Mesendoderm (in vitro differentiated cells): ENCODE measurements at regions not wholly inside any gene's neighbourhood (a gene's known extent, or its start where the extent isn't known, plus 50 kb on each side); places are given as distances from the start of the nearest gene placed in this dataset.

Experiments
- DNase-seq: peaks from one replicate; pipeline ENCODE4 v3.0.0; 2013
- H2AK5ac ChIP-seq: 2 replicates; pipeline ENCODE4 v1.6.1; 2013; ENCODE audit warnings: low read length, inconsistent platforms
- H2BK120ac ChIP-seq: 2 replicates; pipeline ENCODE4 v1.6.1; 2013; ENCODE audit warnings: low read depth, mild to moderate bottlenecking, low read length, moderate library complexity, mixed read lengths
- H2BK15ac ChIP-seq: replicated peaks from 2 replicates; pipeline ENCODE4 v1.6.1; 2013; ENCODE audit warnings: low read depth, mild to moderate bottlenecking, moderate library complexity
- H2BK5ac ChIP-seq: 2 replicates; pipeline ENCODE4 v1.6.1; 2013; ENCODE audit warnings: low read length, inconsistent platforms
- H3K18ac ChIP-seq: 2 replicates; pipeline ENCODE4 v1.6.1; 2013; ENCODE audit warnings: mild to moderate bottlenecking, low read length, mixed read lengths
- H3K23ac ChIP-seq: one replicate; pipeline ENCODE4 v1.6.1; 2013; ENCODE audit warnings: low read length
- H3K27ac ChIP-seq: 2 replicates; pipeline ENCODE4 v1.5.1; 2013; ENCODE audit warnings: low read depth, mild to moderate bottlenecking, inconsistent platforms, low read length, moderate library complexity
- H3K27me3 ChIP-seq: 2 replicates; pipeline ENCODE4 v1.6.1; 2013; ENCODE audit warnings: low read length, control low read depth, mild to moderate bottlenecking, inconsistent platforms; ENCODE audit not compliant: insufficient read depth, poor library complexity
- H3K36me3 ChIP-seq: 2 replicates; pipeline ENCODE4 v1.6.1; 2013; ENCODE audit warnings: low read length, inconsistent platforms; ENCODE audit not compliant: control insufficient read depth, insufficient read depth
- H3K4ac ChIP-seq: one replicate; pipeline ENCODE4 v1.6.1; 2013; ENCODE audit warnings: low read depth, mild to moderate bottlenecking, low read length, moderate library complexity
- H3K4me1 ChIP-seq: 2 replicates; pipeline ENCODE4 v1.6.1; 2013; ENCODE audit warnings: low read depth, low read length, inconsistent platforms; ENCODE audit not compliant: control insufficient read depth
- H3K4me2 ChIP-seq: 2 replicates; pipeline ENCODE4 v1.6.1; 2013; ENCODE audit warnings: low read length
- H3K4me3 ChIP-seq: 2 replicates; pipeline ENCODE4 v1.5.1; 2013; ENCODE audit warnings: mild to moderate bottlenecking, low read length
- H3K56ac ChIP-seq: one replicate; pipeline ENCODE4 v1.6.1; 2013; ENCODE audit warnings: low read length
- H3K79me1 ChIP-seq: 2 replicates; pipeline ENCODE4 v1.6.1; 2013; ENCODE audit warnings: low read length, inconsistent platforms
- H3K79me2 ChIP-seq: 2 replicates; pipeline ENCODE4 v1.6.1; 2013; ENCODE audit warnings: mild to moderate bottlenecking, low read length; ENCODE audit not compliant: control insufficient read depth, insufficient read depth
- H3K9ac ChIP-seq: 2 replicates; pipeline ENCODE4 v1.6.1; 2013; ENCODE audit warnings: low read length, inconsistent platforms
- H4K5ac ChIP-seq: one replicate; pipeline ENCODE4 v1.6.1; 2013; ENCODE audit warnings: low read length
- H4K8ac ChIP-seq: one replicate; pipeline ENCODE4 v1.6.1; 2013; ENCODE audit warnings: low read depth, mild to moderate bottlenecking, control low read depth, low read length, moderate library complexity
- WGBS: extraction: QIAGEN DNeasy Blood & Tissue Kit; methylation state at CpG from one replicate; pipeline ENCODE4 v1.1.7; 2013; ENCODE audit warnings: low lambda C conversion rate, missing lambda C conversion rate; ENCODE audit not compliant: insufficient coverage; ENCODE audit errors: extremely low coverage; 5-methylcytosine and 5-hydroxymethylcytosine counted together

DNA sequence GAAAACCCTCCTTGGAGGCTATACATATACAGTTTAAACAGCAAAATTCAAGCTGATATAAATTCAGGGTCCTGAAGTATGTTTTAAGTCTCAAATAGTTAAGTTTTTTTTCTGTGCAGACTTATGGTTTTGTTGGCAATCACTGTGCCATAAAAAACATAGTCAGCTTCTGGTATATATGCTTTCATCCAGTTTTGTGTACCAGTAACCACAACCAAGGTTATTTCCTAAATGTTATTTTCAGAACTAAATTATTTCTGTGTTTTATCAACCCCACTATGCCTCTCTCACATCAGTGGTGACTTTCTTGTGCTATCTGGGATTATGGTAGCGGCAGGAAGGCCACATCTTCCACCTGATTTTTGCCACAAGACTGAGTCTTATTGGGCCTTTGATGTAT lies 107.7 kb upstream of the SMARCA2 start:
- Histone ChIP-seq H3K23ac (no peak overlapping the region), H2AK5ac (no peak overlapping the region), H3K4me1 (no peaks in the 10 kb centered on the region), H3K4me2 (no peak overlapping the region), H3K4ac (no peak overlapping the region), H4K8ac (no peak overlapping the region), H3K36me3 (no peaks in the 10 kb centered on the region), H3K27ac (no peak overlapping the region), H2BK15ac (no peak overlapping the region), H3K56ac (no peak overlapping the region), H3K79me2 (no peaks in the 10 kb centered on the region), H3K27me3 (no peaks in the 10 kb centered on the region), H2BK5ac (no peak overlapping the region), H4K5ac (no peak overlapping the region), H3K79me1 (no peaks in the 10 kb centered on the region), H3K18ac (no peak overlapping the region), H3K4me3 (no peak overlapping the region), H2BK120ac (no peak overlapping the region), H3K9ac (no peak overlapping the region)
- no CpG with 5 or more reads among the region's 1 CpG for WGBS
- DNase-seq = no peak

DNA sequence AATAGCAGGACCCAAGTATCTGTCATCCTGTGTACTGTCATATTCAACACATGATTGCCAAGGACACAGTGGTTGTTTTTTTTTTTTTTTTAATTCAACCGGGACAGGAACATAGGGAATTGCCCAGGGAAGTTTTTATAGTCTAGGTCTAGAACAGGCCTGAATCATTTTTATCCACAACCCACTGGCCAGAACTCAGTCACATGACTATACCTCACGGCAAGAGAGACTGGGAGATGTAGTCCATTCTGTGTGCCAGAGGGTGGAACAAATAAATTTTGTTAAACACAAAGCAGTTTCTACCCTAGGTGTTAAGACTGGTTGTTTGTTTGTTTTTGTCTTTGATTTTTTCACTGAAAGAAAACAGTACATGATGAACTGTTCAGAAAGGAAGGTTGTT lies 105.8 kb upstream of the SMARCA2 start:
- WGBS = no CpG with 5 or more reads among the region's 2 CpGs
- no peak overlapping the region for H4K8ac ChIP-seq
- no peak overlapping the region for H3K56ac ChIP-seq
- H3K23ac ChIP-seq = no peak overlapping the region
- no peak overlapping the region for H2AK5ac ChIP-seq
- H3K79me2 ChIP-seq = no peaks in the 10 kb centered on the region
- H2BK120ac ChIP-seq = no peak overlapping the region
- no peak overlapping the region for H2BK15ac ChIP-seq
- DNase-seq = no peak
- H3K4me3 ChIP-seq = no peak overlapping the region
- no peaks in the 10 kb centered on the region for H3K4me1 ChIP-seq
- no peaks in the 10 kb centered on the region for H3K79me1 ChIP-seq
- no peak overlapping the region for H2BK5ac ChIP-seq
- H4K5ac ChIP-seq = no peak overlapping the region
- H3K36me3 ChIP-seq = no peaks in the 10 kb centered on the region
- H3K4me2 ChIP-seq = no peak overlapping the region
- no peak overlapping the region for H3K4ac ChIP-seq
- no peak overlapping the region for H3K18ac ChIP-seq
- no peaks in the 10 kb centered on the region for H3K27me3 ChIP-seq
- H3K27ac ChIP-seq = no peak overlapping the region
- H3K9ac ChIP-seq = no peak overlapping the region

DNA sequence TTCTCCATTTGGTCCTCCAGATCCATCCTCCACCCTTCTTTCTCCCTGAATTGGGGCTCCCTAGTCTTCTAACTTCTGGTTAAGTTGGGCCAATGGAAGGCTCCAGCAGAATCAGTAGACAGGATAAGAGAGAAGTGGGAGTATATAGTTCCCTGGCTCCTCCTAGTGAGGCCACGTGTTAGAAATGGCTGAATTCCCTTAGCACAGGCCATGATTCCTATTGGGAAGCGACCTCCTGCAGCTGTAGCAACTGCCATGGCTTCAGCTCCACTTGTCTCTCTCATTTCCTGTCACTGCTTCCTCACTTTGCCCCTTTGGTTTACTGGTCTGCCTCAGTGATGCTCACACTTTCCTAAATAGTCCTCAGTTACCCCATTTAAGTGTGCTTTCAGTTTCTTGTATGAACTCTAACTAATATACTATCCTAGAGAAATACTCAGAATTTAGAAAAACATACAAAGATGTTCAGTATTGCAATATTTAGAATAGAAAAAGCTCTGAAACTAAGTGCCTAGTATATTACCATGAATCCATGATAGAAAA lies 104.8 kb upstream of the SMARCA2 start:
- H3K4me1 ChIP-seq = no peaks in the 10 kb centered on the region
- H3K4me3 ChIP-seq = no peak overlapping the region
- H2BK5ac ChIP-seq = no peak overlapping the region
- H3K4me2 ChIP-seq = no peak overlapping the region
- no peak overlapping the region for H4K8ac ChIP-seq
- no CpG with 5 or more reads among the region's 2 CpGs for WGBS
- DNase-seq = peak; percentile 60
- H3K27me3 ChIP-seq = no peaks in the 10 kb centered on the region
- H4K5ac ChIP-seq = no peak overlapping the region
- no peak overlapping the region for H3K27ac ChIP-seq
- no peaks in the 10 kb centered on the region for H3K79me1 ChIP-seq
- no peak overlapping the region for H3K18ac ChIP-seq
- H3K56ac ChIP-seq = no peak overlapping the region
- no peak overlapping the region for H2BK15ac ChIP-seq
- H3K9ac ChIP-seq = no peak overlapping the region
- no peak overlapping the region for H3K23ac ChIP-seq
- H2BK120ac ChIP-seq = no peak overlapping the region
- H3K79me2 ChIP-seq = no peaks in the 10 kb centered on the region
- H3K36me3 ChIP-seq = no peaks in the 10 kb centered on the region
- H2AK5ac ChIP-seq = no peak overlapping the region
- H3K4ac ChIP-seq = no peak overlapping the region

DNA sequence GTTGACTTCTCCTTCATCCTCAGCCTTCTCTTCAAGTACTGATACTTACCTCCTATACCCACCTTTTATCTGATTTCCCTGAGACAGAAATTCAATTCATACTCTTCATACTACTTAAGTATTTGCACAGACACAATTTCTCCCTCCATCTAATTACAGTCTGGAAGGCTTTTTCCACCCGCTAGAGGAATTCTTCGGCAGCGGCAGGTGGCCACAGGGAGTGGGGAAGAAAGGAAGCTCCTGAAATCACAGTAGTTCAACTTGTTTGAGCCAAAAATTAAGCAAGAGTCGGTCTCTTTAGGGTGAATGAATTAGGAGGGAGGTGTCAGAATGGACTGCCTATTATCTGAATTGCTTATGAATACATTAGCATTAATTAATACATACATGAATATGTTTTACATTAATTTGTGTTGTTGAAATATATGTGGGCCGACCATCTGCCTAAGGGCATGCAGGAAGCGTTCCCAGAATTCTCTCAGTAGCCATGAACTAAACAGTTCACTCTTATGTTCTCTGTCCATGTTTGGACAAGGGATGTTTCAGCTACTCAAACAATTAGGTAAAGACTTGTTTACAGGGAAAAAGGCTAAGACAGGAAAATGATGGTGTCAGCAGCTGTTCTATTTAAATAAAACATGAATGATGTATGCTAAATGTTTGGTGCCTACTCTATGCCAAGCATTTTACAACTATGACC lies 101.4 kb upstream of the SMARCA2 start:
- Histone ChIP-seq H2BK5ac (no peak overlapping the region), H3K79me1 (no peaks in the 10 kb centered on the region), H3K4ac (no peak overlapping the region), H3K27ac (no peak overlapping the region), H3K4me2 (no peak overlapping the region), H3K9ac (no peak overlapping the region), H3K79me2 (no peaks in the 10 kb centered on the region), H3K4me3 (no peak overlapping the region), H2BK15ac (no peak overlapping the region), H2BK120ac (no peak overlapping the region), H2AK5ac (no peak overlapping the region), H4K8ac (no peak overlapping the region), H3K56ac (no peak overlapping the region), H4K5ac (no peak overlapping the region), H3K36me3 (no peaks in the 10 kb centered on the region), H3K4me1 (no peaks in the 10 kb centered on the region), H3K23ac (no peak overlapping the region), H3K18ac (no peak overlapping the region), H3K27me3 (no peaks in the 10 kb centered on the region)
- DNase-seq = no peak
- WGBS = no CpG with 5 or more reads among the region's 6 CpGs

DNA sequence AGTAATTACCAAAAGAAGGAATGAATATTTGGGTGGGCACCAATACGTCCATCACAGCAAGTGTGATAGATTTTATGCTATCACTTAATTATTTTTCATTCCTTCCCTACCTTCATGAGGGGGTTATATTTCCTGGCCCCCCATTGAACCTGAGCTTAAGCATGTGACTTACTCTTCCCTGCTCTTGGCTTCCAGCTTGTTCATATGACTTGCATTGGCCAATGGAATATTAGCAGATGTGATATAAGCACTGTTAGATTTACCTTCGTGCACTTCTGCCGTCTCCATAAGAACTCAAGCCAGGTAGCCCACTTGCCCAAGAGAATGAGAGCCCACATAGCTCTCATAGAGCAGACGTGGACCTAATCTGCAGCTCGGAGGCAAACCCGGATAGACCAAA lies 99.1 kb upstream of the SMARCA2 start:
- H3K36me3 ChIP-seq = no peaks in the 10 kb centered on the region
- DNase-seq = no peak
- H3K79me1 ChIP-seq = no peaks in the 10 kb centered on the region
- no peak overlapping the region for H2AK5ac ChIP-seq
- WGBS = no CpG with 5 or more reads among the region's 6 CpGs
- H3K4ac ChIP-seq = no peak overlapping the region
- no peaks in the 10 kb centered on the region for H3K27me3 ChIP-seq
- no peak overlapping the region for H3K56ac ChIP-seq
- H4K8ac ChIP-seq = no peak overlapping the region
- no peaks in the 10 kb centered on the region for H3K4me1 ChIP-seq
- no peak overlapping the region for H3K23ac ChIP-seq
- no peak overlapping the region for H3K9ac ChIP-seq
- no peak overlapping the region for H3K27ac ChIP-seq
- no peak overlapping the region for H2BK120ac ChIP-seq
- no peak overlapping the region for H4K5ac ChIP-seq
- H3K18ac ChIP-seq = no peak overlapping the region
- no peak overlapping the region for H2BK15ac ChIP-seq
- H3K4me3 ChIP-seq = no peak overlapping the region
- no peak overlapping the region for H3K4me2 ChIP-seq
- H3K79me2 ChIP-seq = no peaks in the 10 kb centered on the region
- H2BK5ac ChIP-seq = no peak overlapping the region

DNA sequence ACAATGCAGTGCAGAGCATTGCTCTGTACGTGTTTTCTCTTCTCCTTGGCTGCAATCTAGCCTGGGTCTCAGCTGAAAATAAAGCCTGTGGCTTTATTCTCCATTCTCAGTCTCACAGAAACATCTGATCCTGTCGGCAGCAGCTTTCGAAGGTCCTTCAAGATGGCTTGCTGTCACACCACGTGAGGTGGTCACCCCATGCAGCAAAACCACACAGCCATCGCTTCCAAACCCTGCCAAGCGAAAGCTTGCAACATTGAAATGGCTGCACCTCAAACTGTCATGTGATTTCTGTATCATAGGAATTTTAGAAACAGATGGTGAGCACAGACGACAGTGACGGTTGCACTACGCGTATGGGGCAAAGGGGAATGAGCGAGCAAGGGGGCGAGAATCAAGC lies 98.5 kb upstream of the SMARCA2 start:
- no peaks in the 10 kb centered on the region for H3K79me1 ChIP-seq
- no CpG with 5 or more reads among the region's 12 CpGs for WGBS
- H4K5ac ChIP-seq = no peak overlapping the region
- H2BK5ac ChIP-seq = no peak overlapping the region
- no peak overlapping the region for H2BK15ac ChIP-seq
- no peaks in the 10 kb centered on the region for H3K27me3 ChIP-seq
- H2AK5ac ChIP-seq = no peak overlapping the region
- H3K56ac ChIP-seq = no peak overlapping the region
- no peak overlapping the region for H3K4me3 ChIP-seq
- H3K23ac ChIP-seq = no peak overlapping the region
- H3K27ac ChIP-seq = no peak overlapping the region
- H4K8ac ChIP-seq = no peak overlapping the region
- H3K79me2 ChIP-seq = no peaks in the 10 kb centered on the region
- no peak overlapping the region for H3K18ac ChIP-seq
- no peaks in the 10 kb centered on the region for H3K4me1 ChIP-seq
- H3K4ac ChIP-seq = no peak overlapping the region
- H3K9ac ChIP-seq = no peak overlapping the region
- DNase-seq = no peak
- H3K4me2 ChIP-seq = no peak overlapping the region
- H2BK120ac ChIP-seq = no peak overlapping the region
- no peaks in the 10 kb centered on the region for H3K36me3 ChIP-seq
